ENCODE measurements at regions not wholly inside any gene's neighbourhood (a gene's known extent, or its start where the extent isn't known, plus 50 kb on each side); places are given as distances from the start of the nearest gene placed in this dataset.

DNA sequence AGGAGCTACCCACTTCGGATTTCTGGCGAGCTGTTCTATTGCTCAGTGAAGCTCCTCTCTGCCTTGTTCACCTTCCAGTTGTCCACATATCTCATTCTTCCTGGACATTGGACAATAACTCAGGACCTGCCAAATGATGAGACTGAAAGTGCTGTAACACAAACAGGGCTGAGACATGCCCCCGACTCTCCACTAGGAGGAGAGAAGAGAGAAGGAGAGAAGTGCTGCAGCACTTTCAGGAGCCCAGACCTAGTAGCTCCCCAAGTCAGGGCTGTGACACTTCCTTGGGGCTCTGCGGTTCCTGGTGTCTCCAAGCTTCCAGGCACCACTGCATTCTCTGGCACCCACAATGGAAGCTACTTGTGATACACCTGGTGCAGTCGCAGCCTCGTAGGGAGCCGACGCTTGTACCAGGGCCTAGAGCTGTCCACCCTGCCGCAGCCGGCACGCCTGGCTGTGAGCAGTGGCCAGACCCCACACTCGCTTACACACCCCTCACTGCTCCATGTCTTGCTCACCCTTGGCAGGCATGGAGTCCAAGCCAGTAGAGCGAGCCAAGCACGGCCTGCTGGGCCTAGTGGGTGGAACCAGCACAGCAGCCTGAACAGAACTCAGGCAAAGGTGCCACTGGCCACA is 234.9 kb downstream of the TECRL start:
- TF ChIP-seq, protein P1, sequence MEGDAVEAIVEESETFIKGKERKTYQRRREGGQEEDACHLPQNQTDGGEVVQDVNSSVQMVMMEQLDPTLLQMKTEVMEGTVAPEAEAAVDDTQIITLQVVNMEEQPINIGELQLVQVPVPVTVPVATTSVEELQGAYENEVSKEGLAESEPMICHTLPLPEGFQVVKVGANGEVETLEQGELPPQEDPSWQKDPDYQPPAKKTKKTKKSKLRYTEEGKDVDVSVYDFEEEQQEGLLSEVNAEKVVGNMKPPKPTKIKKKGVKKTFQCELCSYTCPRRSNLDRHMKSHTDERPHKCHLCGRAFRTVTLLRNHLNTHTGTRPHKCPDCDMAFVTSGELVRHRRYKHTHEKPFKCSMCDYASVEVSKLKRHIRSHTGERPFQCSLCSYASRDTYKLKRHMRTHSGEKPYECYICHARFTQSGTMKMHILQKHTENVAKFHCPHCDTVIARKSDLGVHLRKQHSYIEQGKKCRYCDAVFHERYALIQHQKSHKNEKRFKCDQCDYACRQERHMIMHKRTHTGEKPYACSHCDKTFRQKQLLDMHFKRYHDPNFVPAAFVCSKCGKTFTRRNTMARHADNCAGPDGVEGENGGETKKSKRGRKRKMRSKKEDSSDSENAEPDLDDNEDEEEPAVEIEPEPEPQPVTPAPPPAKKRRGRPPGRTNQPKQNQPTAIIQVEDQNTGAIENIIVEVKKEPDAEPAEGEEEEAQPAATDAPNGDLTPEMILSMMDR (conservative IDR thresholded peaks at IDR 0.05 in 1 of 2, IDR thresholded peaks at IDR 0.05 in 1 of 2; ENCODE audit: extremely low read depth in 1 of 2, insufficient read depth in 1 of 2, low read depth in 1 of 2, low read length in 2 of 2) = no peak
- TF ChIP-seq EZH2 (IDR thresholded peaks at IDR 0.05; ENCODE audit: borderline replicate concordance, low read length) = no peak
